Activated CD4-positive, CD25-positive, alpha-beta regulatory T cell (primary cell): ENCODE measurements at regions not wholly inside any gene's neighbourhood (a gene's known extent, or its start where the extent isn't known, plus 50 kb on each side); places are given as distances from the start of the nearest gene placed in this dataset.

ENCODE experiments used
- DNase-seq, 4 experiments: peaks; one replicate each; lab custom pipeline; 2025; lab: John Stamatoyannopoulos, UW

GRCh38 chr1:230000493-230001184 lies 66.4 kb upstream of the GALNT2 start:
- no peak for DNase-seq

DNA sequence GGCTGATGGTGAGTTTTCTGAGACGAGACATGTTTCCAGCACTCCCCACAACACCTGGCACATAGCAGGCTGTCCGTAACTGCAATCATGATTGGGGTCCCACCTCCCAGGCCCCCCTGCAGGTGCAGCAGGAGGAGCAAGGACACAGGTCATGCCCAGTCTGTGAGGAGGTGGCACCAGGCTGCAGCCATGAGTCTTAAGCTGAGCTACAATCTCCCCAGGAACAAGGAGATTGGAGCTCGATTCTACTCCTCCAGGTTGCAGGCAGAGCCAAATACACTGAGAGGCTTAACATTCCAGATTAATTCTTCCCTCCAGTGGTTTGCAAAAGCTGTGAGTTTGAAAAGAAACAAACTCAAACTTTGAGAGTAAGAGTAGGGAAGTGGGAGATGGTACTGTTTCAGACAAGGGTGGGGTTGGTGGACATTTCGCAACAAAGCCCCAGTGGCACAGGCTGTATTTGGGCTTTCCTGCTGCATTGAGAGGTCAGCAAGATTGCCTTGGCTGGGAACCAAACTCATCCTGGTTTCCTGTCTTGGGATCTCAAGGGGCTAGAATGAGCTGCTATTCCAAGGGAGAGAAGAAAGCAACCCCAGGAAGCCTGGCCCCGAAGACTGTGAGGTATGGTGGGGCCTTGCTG lies 64.8 kb upstream of the GALNT2 start:
- no peak for DNase-seq

DNA sequence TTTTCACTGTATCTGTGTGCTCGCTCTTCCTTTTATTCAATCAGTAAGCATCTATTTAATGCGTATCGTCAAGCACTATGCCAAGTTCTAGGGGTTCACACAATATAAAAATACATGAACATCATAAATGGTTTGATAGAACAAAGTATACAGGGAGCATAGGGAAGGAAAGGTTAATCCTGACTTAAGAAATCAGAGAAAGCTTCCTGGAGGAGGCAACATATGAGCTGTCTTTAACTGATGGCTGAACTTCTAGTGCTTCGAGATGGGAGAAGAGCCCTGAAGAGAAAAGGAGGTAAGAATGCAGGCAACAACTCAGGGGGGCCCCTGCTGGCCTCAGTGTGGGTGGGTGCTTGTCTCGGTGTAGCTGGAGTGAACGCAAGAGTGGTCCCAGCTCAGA lies 63.6 kb upstream of the GALNT2 start:
- DNase-seq, result no peak

GRCh38 chr1:230005040-230005439 lies 62.0 kb upstream of the GALNT2 start:
- DNase-seq, result no peak

GRCh38 chr1:230008721-230009120 lies 58.3 kb upstream of the GALNT2 start:
- no peak for DNase-seq

DNA sequence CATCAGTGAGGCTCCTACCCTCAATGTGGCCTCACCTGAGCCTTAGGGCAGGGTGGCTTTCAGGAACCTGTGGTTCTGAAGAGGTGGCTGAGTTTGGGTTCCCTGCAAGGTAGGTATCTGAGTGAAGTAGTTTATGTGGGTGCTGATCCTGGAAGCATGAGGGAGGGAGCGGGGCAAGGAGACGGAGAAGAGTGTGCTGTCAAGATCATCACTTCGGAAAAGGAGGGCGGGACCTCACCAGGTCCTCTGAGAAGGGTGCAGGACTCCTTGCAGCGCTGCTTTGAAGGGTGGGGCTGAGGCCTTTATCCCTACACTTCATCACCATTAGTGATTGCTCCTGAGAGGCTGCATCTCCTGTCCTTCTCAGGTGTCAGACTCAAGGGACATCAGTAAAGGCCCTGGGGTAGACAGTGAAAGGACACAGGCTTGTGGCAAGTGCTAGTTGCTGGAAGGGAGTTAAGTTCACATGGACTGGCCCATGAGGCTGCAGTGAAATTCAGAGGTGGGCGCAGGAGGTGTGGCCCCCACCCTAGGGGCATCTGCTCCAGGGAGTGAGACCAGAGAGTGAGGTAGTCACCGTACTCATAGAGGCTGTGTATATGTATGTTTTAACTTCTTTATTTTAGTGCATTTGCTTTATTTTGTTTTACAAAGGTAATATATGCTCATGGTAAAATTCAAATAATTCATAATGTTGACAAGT lies 57.3 kb upstream of the GALNT2 start:
- DNase-seq, result no peak

DNA sequence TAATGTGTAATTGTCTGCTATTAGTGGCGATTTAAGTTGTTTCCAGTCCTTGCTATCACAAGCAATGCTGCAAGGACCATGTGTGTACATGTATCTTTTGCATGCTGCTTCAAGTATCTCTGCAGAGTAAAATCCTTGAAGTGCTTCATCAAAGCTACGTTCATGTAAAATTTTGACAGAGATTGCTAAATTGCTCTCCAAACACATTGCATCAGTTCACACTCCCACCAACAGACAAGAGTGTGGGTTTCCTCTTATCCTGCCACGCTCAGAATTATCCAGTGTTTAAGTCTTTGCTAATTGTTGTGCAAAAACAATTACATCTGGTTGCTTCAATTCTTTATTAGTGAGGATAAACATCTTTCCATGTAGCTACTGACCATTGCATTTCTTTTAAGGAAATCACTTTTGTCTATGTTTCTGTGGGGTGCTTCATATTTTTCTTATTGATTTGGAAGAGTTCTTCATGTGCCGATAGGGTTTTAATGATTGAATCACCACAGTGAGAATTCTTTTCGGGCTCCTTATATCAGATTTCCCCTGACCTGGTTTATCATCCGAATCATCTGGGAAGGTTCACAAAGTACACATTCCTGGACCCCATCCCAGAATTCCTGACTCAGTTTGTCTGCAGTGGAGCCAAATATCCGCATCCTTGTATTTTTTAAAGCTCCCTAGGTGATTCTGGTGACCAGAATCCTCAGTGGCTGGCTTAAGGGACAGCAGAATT lies 56.3 kb upstream of the GALNT2 start:
- DNase-seq, result no peak

DNA sequence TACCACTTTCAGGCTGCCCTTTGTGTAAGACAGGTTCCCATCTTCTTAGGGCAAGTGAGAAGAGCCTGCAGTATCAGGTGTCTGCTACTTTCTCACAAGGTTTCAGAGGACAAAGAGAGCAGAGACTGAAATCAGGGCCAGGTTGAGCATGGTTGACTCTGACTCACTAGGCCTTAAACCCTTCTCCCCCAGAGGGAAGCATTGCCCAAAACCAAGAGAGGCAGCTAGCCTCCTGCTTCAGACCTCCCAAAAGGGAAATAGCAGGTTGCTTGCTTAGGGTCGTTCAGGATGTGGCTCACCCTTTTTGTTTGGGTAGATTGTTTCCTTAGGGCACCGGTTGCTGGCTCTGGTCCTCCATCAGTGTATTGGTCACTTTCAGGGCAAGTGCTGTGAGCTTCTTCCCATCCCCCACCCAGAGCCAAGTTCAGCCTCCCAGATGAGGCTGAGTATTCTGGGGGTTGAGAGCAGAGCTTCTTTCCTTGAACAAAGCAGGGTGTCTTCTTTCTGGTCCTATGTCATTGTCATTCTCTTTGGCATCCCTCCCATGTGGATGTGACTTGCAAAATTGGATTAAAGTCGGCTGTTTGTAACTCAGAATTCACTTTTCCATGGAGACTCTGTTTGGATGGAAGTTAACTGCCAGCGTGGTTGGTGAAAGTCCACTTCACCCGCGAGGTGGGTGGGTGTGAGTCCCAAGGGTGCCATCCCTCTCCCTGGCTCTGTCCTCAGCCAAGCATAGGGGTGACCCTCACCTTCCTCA lies 55.5 kb upstream of the GALNT2 start:
- no peak for DNase-seq

DNA sequence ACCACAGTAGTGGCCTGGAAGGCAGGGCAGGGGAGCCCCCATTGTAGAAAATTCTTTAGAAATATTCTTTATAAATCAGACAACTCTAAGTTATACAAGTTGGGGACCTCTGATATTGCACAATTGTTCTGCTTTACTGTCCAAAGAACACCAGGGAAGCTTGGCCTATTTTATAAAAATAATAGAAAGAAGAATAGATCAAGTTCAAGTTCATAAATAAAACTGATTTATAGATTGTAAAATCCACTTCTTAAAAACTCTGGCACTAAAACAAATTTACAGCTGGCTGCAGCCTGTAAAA lies 55.0 kb upstream of the GALNT2 start:
- no peak for DNase-seq

GRCh38 chr1:230012741-230013140 lies 54.3 kb upstream of the GALNT2 start:
- DNase-seq, result no peak

GRCh38 chr1:230016159-230016558 lies 50.9 kb upstream of the GALNT2 start:
- no peak for DNase-seq
